Left colon (tissue), 2 donors: ENCODE measurements at regions not wholly inside any gene's neighbourhood (a gene's known extent, or its start where the extent isn't known, plus 50 kb on each side); places are given as distances from the start of the nearest gene placed in this dataset.
"Not testable (repeated sequence)": the region's sequence is repeated elsewhere in the genome, so short reads cannot be mapped to it uniquely, and the experiment has no call there.

Source experiments
- ATAC-seq: fragments of 200-7000 bp; cut with Tn5 transposase; one replicate; pipeline ENCODE4 v1.9.1; 2020; ENCODE audit warnings: mild to moderate bottlenecking, moderate library complexity
- DNase-seq, 2 donors: peaks; one replicate each; pipeline ENCODE4 v3.0.0-alpha.2; 2020
- intact Hi-C, 2 donors: fragments of 100-400 bp; cut with DNase I in 1 of 2; cut with micrococcal nuclease in 1 of 2; formaldehyde crosslinking; loops; one replicate each; pipeline versions ENCODE4 v1.11.2 to v1.14.0; 2022; cut with DNase I, micrococcal nuclease
- donor health status: DM: no; HTN: no; CAD: no.
- donor health status: DM: yes; HTN: yes; CAD: no.

GRCh38 chr20:43404878-43405277 is 52.8 kb upstream of the SRSF6 start:
- ATAC-seq (no peak), DNase-seq (no peak)
- intact Hi-C loops = no loop called here

- ATAC-seq, DNase-seq, intact Hi-C loops: not testable (repeated sequence)
Observed at GRCh38 chr20:43400882-43401281, 56.8 kb upstream of the SRSF6 start.

DNA sequence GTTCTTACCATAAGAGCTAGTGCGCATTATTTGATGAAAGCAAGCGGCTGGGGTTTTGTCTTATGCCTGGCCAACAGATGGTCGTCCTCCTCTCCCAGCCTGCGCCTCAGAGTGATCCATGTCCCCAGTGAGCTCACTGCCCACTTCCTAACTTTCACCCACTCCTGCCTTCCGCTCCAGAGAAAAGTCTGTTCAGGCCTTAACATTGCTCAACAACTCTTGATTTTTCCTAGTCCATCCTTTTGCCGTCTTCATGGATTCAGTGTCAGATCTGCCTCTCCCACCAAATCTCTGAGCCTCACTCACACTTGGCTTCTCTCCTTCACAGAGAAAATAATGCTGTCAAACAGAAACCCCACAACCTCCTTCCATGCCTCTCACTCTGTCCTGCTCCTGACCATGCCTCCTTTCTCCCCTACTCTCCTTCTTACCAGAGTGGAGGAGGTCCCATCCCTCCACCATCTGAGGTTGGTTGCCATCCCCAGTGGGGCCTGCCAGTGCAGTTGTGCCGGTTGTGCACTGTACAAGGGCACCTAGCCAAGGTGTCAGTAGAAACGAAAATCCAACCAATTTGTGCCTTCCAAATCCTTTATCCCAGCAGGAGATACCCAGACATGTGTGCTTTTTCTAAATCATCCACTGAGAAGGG is 58.9 kb upstream of the SRSF6 start:
- intact Hi-C loops = no loop called here
- DNase-seq (no peak), ATAC-seq (no peak)

DNA sequence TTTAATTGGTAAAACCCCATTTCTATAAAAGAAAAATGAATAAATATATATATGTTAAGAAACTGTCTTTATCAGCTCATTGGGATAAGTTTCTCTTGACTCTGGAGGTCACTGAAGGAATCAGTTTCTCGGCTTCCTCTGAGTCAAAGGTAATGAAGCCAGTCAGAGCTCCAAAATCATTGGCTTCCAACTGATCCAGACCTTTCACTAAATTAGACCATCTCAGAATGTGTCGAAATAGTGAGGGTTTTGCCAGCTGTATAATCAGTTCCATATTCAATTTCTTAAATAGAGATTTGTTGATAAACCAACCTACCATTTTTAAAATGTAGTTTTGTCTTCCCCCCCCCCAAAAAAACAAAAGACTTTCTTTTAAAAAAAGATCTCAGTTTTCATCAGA is 60.5 kb upstream of the SRSF6 start:
- intact Hi-C loops = no loop called here
- no peak for ATAC-seq
- no peak for DNase-seq

DNA sequence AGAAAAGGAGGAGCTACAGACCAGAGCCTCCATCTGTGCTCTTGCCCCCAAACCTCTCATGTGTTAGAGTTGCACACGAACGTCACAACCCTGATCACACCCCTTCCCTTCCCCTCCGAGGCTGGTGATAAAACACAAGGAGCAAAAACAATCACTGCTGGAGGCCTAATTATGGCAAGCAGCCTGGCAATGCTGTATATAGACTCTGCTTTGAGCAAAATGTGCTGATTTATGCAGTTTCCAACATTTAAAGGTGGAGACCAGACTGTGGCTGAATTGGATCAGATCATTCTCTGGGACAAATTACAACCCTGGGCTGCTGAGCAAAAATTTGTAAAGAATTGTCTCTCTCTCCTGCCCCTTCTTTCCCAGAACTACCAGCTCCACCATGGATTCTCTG is 64.6 kb upstream of the SRSF6 start:
- DNase-seq = no peak
- ATAC-seq = no peak
- intact Hi-C loops = no loop called here

- DNase-seq (no peak), ATAC-seq (no peak)
- intact Hi-C loops = no loop called here
Observed at GRCh38 chr20:43392561-43392960, 65.1 kb upstream of the SRSF6 start.

DNA sequence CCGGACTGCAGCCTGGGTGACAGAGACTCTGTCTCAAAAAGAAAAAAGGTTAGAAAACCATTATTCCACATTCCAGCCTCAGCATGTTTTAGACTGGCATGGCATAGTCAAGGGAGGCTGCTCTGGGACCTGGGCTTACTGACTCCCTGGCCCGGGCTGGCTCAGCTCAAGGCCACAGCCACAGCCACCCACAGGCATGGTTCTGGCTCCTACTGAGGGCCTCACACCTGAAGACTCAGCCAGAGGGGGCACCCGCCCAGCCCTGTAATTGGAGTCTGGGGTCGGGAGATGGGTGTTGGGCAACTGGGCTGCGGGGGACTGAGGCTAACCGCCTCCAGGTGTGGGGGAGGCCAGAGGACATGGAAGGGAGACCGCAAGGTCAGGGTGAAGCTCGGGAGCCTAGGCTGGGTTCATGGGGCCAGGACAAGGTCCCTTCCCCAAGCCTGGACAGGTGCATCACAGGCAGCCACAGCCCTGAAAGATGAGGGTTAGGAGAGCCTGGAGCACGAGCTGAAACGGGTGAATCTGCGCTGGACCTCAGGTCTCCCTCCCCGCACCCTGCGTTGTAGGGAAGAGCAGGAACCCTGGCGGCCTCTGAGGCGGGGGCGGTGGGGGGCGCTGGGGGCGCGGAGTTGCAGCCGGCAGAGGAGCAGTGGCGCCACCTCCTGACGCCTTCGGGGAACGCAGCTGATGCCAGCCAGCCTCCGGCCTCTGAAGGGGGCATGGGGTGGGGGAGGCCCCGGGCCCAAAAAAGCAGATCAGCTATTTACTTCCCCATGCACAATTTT is 67.7 kb upstream of the SRSF6 start:
- ATAC-seq (no peak), DNase-seq (no peak)
- intact Hi-C loops = no loop called here

DNA sequence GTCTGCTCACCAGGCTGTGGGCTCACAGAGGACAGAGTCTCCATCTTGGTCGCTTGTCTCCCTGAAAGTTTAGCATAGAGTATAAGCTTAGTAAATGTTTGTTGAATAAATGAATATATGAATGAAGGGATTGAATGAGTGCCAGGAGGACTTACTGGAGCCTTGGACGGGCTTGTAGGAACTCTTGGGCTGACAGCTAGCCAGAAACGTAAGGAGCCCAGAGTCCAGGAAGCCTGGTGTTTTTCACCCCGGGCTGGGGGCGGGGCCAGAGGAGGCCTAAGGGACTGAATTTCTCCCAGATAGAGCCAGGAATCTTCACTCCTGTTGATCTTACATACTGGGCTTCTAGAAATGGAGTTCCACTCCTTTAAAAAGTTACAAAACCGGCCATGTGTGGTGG is 68.5 kb upstream of the SRSF6 start:
- ATAC-seq (no peak), DNase-seq (peak in 1 of 2 donors; percentile 43)
- intact Hi-C loops = no loop called here

- DNase-seq (no peak), ATAC-seq (no peak)
- intact Hi-C loops = no loop called here
Observed at GRCh38 chr20:43388268-43389002, 69.3 kb upstream of the SRSF6 start.

DNA sequence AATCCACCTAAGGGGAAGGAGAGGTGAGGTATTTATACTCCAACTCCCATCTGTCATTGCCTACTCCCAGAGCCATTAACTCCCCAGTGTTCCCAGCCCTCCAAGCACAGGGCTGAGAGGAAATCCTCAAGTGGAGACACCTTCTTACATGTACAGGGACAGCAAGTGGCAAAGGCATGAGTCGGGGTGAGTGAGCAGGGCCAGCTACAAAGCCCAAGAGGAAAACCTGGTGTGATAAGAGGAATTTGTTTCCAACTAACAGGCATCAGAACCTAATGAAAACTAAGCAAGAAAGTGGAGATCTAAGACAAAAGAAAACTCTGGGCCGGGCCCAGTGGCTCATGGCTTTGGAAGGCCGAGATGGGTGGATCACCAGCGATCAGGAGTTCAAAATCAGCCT is 70.0 kb upstream of the SRSF6 start:
- DNase-seq = no peak
- intact Hi-C loops = no loop called here
- ATAC-seq = no peak

DNA sequence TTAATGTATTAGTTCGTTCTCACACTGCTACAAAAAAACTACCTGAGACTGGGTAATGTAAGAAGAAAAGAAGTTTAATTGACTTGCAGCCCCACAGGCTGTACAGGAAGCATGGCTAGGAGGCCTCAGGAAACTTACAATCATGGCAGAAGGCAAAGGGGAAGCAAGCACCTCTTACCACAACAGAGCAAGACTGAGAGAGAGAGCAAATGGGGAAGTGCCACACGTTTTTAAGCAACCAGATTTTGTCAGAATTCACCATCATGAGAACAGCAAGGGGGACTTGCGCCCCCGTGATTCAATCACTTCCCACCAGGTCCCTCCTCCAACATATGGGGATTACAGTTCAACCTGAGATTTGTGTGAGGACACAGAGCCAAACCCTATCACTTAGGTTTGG is 70.8 kb upstream of the SRSF6 start:
- ATAC-seq (no peak), DNase-seq (no peak)
- intact Hi-C loops = no loop called here

- ATAC-seq = no peak
- intact Hi-C loops = no loop called here
- no peak for DNase-seq
Observed at GRCh38 chr20:43385914-43386313, 71.8 kb upstream of the SRSF6 start.

GRCh38 chr20:43384101-43384940 is 73.4 kb upstream of the SRSF6 start:
- intact Hi-C loops = no loop called here
- ATAC-seq (no peak), DNase-seq (no peak)

DNA sequence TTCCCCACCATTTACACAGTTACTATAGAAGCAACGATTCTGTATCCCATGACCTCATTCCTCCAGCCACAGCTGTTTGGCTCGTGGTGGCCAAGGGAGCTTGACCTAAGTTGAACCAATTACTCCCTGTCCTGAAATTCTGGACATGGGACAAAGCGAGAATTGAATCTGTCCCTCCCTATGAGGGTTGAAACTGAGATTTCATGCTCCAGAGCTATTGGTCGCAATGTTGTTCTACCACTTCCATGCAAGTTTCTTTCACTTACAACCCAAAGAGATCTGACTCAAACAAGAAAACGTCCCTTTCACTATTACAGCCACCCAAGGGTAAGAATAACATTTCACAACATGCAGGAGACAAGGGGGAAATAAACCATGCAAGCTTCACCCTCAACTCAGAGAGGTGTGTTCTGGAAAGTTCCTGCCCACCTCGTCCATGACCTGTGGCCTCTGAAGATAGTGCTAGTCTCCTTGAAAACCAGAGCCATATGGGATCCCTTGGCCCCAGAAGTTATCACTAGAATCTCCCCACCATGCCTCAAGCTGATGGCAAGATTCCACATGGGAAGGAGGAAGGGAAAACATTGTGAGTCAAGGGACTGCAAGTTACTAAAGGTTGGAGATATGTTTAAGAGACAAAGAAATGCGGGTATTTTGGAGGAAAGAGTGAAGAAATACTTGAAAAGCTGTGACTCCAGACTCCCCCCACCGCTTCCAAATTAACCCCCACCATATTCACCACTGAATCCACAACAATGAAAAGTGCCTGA is 74.5 kb upstream of the SRSF6 start:
- DNase-seq = no peak
- intact Hi-C loops = no loop called here
- ATAC-seq = no peak

DNA sequence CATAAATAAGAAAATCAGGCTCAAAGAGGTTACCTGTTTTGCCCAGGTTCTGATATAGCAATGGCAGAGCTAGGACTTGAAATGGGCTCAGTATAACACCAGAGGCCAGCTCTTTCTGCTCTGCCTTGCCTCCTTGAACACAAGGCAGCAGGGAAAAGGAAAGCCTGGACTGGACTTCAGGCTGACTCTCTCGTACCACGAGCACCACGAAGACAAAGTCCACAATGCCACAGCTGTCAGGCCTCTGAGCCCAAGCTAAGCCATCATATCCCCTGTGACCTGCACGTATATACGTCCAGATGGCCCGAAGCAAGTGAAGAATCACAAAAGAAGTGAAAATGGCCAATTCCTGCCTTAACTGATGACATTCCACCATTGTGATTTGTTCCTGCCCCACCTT is 75.6 kb upstream of the SRSF6 start:
- DNase-seq, intact Hi-C loops, ATAC-seq: not testable (repeated sequence)

DNA sequence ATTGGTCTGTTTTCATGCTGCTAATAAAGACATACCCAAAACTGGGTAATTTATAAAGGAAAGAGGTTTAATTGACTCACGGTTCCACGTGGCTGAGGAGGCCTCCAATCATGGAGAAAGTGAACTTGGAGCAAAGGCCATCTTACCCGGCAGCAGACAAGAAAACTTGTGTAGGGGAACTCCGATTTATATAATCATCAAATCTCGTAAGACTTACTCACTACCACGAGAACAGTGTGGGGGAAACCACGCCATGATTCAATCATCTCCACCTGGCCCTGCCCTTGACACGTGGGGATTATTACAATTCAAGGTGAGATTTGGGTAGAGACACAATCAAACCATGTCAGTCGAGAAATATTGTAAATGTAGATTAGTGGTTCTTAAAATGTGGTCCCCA is 76.2 kb upstream of the SRSF6 start:
- DNase-seq, intact Hi-C loops, ATAC-seq: not testable (repeated sequence)

- intact Hi-C loops = no loop called here
- DNase-seq (no peak), ATAC-seq (no peak)
Observed at GRCh38 chr20:43379239-43379917, 78.3 kb upstream of the SRSF6 start.

DNA sequence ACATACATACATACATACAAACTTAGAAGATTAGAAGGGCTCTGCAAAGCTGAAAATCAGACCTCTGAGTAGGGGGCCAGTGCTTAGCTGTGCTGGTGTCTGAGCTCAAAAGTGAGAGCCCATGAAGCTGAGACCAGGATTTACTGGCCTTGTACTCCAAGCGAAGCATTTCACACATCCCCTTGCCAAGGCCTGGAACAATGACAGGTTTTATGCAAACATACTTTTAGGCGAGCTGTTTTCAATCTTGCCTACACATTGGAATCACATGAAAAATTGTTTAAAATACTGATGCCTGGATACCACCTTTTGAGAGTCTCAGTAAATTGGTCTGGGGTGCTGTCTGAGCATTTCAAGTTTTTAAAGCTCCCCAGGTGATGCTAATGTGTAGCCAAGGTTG is 80.9 kb upstream of the SRSF6 start:
- intact Hi-C loops = no loop called here
- ATAC-seq (no peak), DNase-seq (no peak)
